NCI-H82 (cell line): ENCODE measurements at regions not wholly inside any gene's neighbourhood (a gene's known extent, or its start where the extent isn't known, plus 50 kb on each side); places are given as distances from the start of the nearest gene placed in this dataset.

ENCODE experiments used
- DNase-seq: peaks from one replicate; lab custom pipeline; 2025; lab: John Stamatoyannopoulos, UW

- no peak for DNase-seq
These were observed 70.6 kb upstream of the KLF7 start for GRCh38 chr2:207236156-207236935.

- DNase-seq, result no peak
These were observed 73.3 kb upstream of the KLF7 start for GRCh38 chr2:207238831-207239701.

GRCh38 chr2:207239754-207240494 is 74.2 kb upstream of the KLF7 start:
- no peak for DNase-seq

- no peak for DNase-seq
These were observed 74.9 kb upstream of the KLF7 start for GRCh38 chr2:207240649-207241048.

- DNase-seq, result no peak
These were observed 75.5 kb upstream of the KLF7 start for GRCh38 chr2:207241198-207241597.

GRCh38 chr2:207243601-207244000 is 77.9 kb upstream of the KLF7 start:
- DNase-seq, result no peak

DNA sequence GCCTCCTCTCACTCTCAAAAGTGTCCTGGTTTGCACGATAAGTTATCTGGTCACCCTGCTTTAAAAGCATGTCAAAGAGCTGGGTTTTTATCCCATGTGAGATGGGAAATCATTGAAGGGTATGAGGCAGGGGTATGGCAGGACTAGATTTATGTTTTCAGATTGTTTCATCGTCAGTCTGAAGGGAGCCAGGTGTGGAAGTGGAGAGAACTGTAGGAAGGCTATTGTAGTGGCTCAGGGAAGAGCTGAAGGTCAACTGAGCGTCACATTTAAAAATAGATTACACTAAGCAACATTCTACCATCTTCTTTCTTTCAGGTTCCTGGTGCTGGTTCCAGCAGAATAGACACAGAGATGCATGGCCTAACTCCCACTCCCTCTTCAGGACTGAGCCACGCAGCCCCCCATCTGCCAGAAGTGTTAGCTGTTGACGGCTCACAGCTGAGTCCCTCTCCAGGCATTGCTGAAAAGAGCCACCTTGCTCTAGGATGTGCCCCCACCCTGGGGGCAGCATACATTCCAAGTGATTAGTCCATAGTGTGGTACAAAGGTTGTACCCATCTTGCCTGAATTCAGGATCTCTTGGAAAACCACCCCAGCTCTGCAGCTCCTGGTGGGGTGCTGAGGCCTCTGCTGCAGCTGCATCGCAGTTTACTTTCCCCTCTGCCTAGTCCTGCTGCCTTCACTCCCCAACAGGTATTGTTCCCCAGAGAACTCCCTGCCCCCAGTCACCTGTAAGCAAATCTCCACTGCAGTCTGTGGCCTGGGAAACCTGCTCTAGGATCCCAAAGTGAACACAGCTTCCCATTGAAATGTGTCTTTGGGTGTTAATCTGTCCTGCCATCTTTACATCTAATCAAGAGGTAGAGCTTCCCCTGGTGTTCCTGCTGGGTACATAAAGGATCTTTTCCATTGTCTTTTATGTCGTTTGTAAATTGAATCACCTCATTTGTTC is 79.5 kb upstream of the KLF7 start:
- DNase-seq, result no peak

DNA sequence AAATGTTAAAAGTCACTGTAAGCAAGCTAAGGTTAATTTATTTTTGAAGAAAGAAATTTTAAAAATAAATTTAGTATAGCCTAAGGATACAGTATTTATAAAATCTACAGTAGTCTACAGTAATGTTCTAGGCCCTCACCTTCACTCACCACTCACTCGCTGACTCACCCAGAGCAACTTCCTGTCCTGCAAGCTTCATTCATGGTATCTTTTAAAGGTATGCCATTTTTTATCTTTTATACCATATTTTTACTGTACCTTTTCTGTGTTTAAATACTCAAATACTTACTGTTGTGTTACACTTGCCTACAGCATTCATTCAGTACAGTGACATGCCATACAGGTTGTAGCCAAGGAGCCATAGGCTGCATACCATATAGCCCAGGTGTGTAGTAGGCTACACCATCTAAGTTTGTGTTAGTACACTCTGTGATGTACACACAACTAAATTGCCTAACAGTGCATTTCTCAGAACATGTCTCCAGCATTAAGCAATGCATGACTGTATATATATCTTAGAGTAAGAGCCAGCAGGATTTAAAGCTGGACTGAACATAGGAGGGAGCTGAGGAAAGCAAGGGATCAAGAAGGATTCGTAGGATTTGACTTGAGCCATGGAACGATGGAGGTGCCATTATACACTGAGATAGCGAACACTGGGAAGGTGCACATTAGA is 83.1 kb upstream of the KLF7 start:
- DNase-seq, result no peak

DNA sequence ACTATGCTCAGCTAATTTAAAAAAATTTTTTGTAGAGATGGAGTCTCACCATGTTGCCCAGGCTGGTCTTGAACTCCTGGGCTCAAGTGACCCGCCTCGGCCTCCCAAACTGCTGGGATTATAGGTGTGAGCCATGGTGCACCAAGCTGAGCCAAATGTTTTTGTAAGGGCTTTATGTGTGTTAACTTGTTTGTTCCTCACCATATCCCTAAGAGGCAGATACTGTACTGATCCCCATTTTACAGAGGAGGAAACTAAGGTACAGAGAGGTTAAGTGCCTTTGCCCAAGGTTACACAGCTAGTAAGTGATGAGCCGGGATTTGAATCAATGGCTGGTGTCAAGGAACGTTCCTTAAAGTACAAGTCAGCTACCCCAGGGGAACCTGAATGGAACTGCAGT is 85.3 kb upstream of the KLF7 start:
- DNase-seq, result no peak

DNA sequence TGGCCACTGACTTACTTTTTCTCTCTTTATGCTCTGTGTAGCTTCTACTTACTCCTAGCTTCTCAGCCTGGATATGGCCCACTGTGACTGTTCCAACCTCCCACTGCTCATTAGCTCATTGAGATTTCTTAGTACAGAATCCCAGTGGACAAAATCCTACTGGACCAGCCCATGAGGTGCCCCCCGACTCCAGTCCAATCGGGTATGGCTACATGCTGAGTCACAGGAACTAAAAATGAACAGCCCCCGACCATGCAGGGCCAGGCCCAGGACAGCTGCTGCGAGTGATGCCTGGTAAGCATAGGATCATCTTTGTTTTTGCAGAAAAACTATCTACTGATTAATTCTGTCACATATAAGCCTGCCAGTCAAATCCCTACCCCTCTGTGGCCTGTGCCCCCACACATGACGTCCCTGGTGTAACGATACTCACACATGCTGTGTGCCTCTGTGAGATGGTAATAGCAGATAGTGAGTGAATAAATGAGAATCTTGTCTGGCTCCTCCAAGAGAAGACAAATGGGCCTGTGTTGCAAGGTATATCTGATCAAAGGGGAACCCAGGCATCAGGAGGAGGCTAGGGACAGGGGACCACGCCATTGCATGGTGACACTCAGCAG is 85.9 kb upstream of the KLF7 start:
- no peak for DNase-seq

- no peak for DNase-seq
These were observed 86.7 kb upstream of the KLF7 start for GRCh38 chr2:207252416-207252815.

- peak; percentile 80 for DNase-seq
These were observed 87.4 kb upstream of the KLF7 start for GRCh38 chr2:207252979-207253645.

- no peak for DNase-seq
These were observed 88.1 kb upstream of the KLF7 start for GRCh38 chr2:207253666-207254345.

GRCh38 chr2:207254591-207255464 is 89.1 kb upstream of the KLF7 start:
- no peak for DNase-seq

DNA sequence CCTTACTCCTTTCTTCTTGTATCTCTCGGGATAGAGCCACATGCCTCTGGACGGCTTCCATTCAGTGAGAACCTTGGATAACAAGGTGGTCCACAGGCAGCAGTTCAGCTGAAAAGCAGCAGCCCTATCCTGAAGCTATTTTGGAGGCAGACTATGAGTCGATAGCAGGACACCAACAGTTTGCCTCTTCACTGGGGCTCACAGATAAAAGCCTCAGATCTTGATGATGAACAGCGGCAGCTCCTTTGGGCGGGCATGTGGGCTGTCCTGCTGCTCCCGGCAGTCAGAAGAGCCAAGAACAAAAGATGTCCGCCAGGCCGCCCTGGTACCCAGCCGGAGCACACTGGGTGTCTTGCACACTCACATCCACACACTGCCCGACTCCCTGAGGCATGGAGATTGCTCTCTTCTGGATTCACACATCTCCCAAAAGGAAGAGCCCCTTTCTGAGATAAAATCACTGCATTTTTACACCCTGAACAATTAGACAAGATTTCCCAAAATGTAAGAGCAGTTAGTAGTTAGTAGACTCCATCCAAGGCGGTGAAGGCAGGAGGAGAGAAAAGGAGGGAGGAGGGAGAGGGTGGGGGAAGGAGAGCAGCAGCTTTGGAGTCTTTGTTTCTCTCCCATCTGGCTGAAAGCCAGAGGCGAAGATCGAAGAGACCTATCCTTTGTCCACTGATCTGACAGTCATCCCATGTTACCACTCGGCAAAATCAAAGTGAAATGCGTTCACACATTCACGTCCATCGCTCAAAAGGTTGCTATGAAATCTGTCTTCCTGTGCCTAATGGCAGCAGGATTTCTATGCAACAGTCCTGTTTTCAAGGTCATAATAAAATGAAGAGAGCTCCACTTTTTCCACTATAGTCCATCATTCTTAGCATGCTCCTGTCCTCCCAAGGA is 90.1 kb upstream of the KLF7 start:
- peak; percentile 72 for DNase-seq

GRCh38 chr2:207256476-207257207 is 90.9 kb upstream of the KLF7 start:
- no peak for DNase-seq
